ENCODE measurements at regions not wholly inside any gene's neighbourhood (a gene's known extent, or its start where the extent isn't known, plus 50 kb on each side); places are given as distances from the start of the nearest gene placed in this dataset.

- Histone ChIP-seq H3K27ac (no peak overlapping the region), H3K36me3 (no peaks in the 10 kb centered on the region)
- no peak for DNase-seq
Observed at GRCh38 chr3:81406318-81406717, 355.1 kb downstream of the GBE1 start.

GRCh38 chr3:81395739-81396513 lies 365.5 kb downstream of the GBE1 start:
- peak; percentile 85 for DNase-seq

More at GRCh38 chr3:81406318-81406717, 355.1 kb downstream of the GBE1 start:
- no peaks in the 10 kb centered on the region for H3K9me3 ChIP-seq (ENCODE audit: severe bottlenecking)
- H3K4me3 ChIP-seq (ENCODE audit: low read depth, low read length) = no peak overlapping the region
- TF ChIP-seq CTCF (IDR thresholded peaks at IDR 0.05; ENCODE audit: low read depth, low read length) = no peak
- H3K27me3 ChIP-seq (ENCODE audit: insufficient read depth, low read depth, severe bottlenecking) = no peaks in the 10 kb centered on the region

GRCh38 chr3:81394651-81395524 lies 366.6 kb downstream of the GBE1 start:
- Histone ChIP-seq H3K27me3 (ENCODE audit: insufficient read depth, low read depth, severe bottlenecking) (no peaks in the 10 kb centered on the region), H3K9me3 (ENCODE audit: severe bottlenecking) (no peaks in the 10 kb centered on the region), H3K36me3 (no peaks in the 10 kb centered on the region), H3K27ac (peak overlapping the region; percentile 64), H3K4me3 (ENCODE audit: low read depth, low read length) (no peak overlapping the region)
- no peak for TF ChIP-seq CTCF (IDR thresholded peaks at IDR 0.05; ENCODE audit: low read depth, low read length)
- peak; percentile 31 for DNase-seq

More at GRCh38 chr3:81395739-81396513, 365.5 kb downstream of the GBE1 start:
- H3K9me3 ChIP-seq (ENCODE audit: severe bottlenecking) = no peaks in the 10 kb centered on the region
- H3K4me3 ChIP-seq (ENCODE audit: low read depth, low read length) = 0 out of 2 replicates have a peak overlapping the region, but pooled peaks have one; percentile 10
- TF ChIP-seq CTCF (IDR thresholded peaks at IDR 0.05; ENCODE audit: low read depth, low read length) = peak; percentile 66
- H3K27ac ChIP-seq = peak overlapping the region; percentile 73
- H3K36me3 ChIP-seq = no peaks in the 10 kb centered on the region
- H3K27me3 ChIP-seq (ENCODE audit: insufficient read depth, low read depth, severe bottlenecking) = no peaks in the 10 kb centered on the region

- H3K9me3 ChIP-seq (ENCODE audit: severe bottlenecking) = no peaks in the 10 kb centered on the region
- H3K27me3 ChIP-seq (ENCODE audit: insufficient read depth, low read depth, severe bottlenecking) = no peaks in the 10 kb centered on the region
- H3K36me3 ChIP-seq = no peaks in the 10 kb centered on the region
- no peak overlapping the region for H3K27ac ChIP-seq
- no peak for DNase-seq
- H3K4me3 ChIP-seq (ENCODE audit: low read depth, low read length) = no peak overlapping the region
- no peak for TF ChIP-seq CTCF (IDR thresholded peaks at IDR 0.05; ENCODE audit: low read depth, low read length)
Observed at GRCh38 chr3:81393251-81393650, 368.2 kb downstream of the GBE1 start.

- no peaks in the 10 kb centered on the region for H3K9me3 ChIP-seq (ENCODE audit: severe bottlenecking)
- H3K27me3 ChIP-seq (ENCODE audit: insufficient read depth, low read depth, severe bottlenecking) = no peaks in the 10 kb centered on the region
- TF ChIP-seq CTCF (IDR thresholded peaks at IDR 0.05; ENCODE audit: low read depth, low read length) = no peak
- H3K27ac ChIP-seq = no peak overlapping the region
- DNase-seq = no peak
- H3K4me3 ChIP-seq (ENCODE audit: low read depth, low read length) = no peak overlapping the region
- no peaks in the 10 kb centered on the region for H3K36me3 ChIP-seq
Observed at GRCh38 chr3:81390796-81391195, 370.6 kb downstream of the GBE1 start.
